Calu3 (cell line): ENCODE measurements at regions not wholly inside any gene's neighbourhood (a gene's known extent, or its start where the extent isn't known, plus 50 kb on each side); places are given as distances from the start of the nearest gene placed in this dataset.

Experiments
- BruUV-seq: library from RNA; stranded (reverse); fragments of 400-500 nt; replicated peaks from 2 replicates; lab custom pipeline; 2021; lab: Mats Ljungman, UMichigan
- CTCF ChIA-PET: fragments of 300-600 bp; sonication (Branson Sonifier 250); formaldehyde crosslinking; loops from one replicate; lab custom pipeline; 2022; ENCODE audit warnings: antibody characterized with exemption; lab: Charles Lee
- DNase-seq: peaks from one replicate; pipeline ENCODE4 v3.0.0; 2022
- H3K27ac Mint-ChIP-seq: one replicate; pipeline ENCODE4 v1.8.0; 2022; ENCODE audit warnings: mixed read lengths; ENCODE audit not compliant: unreplicated experiment
- H3K27me3 Mint-ChIP-seq: one replicate; pipeline ENCODE4 v1.8.0; 2022; ENCODE audit warnings: mixed read lengths; ENCODE audit not compliant: unreplicated experiment
- H3K36me3 Mint-ChIP-seq: one replicate; pipeline ENCODE4 v1.8.0; 2022; ENCODE audit warnings: mild to moderate bottlenecking, moderate library complexity, mixed read lengths; ENCODE audit not compliant: insufficient read depth, unreplicated experiment
- H3K4me1 Mint-ChIP-seq: one replicate; pipeline ENCODE4 v1.8.0; 2022; ENCODE audit warnings: mild to moderate bottlenecking, low read depth, mixed read lengths; ENCODE audit not compliant: unreplicated experiment
- H3K4me3 Mint-ChIP-seq: one replicate; pipeline ENCODE4 v1.8.0; 2022; ENCODE audit warnings: mild to moderate bottlenecking, low read depth, moderate library complexity, mixed read lengths; ENCODE audit not compliant: unreplicated experiment
- H3K9me3 Mint-ChIP-seq: one replicate; pipeline ENCODE4 v1.8.0; 2022; ENCODE audit warnings: low read depth, mixed read lengths; ENCODE audit not compliant: unreplicated experiment
- intact Hi-C: fragments of 100-400 bp; cut with micrococcal nuclease; formaldehyde crosslinking; loops from one replicate; pipeline ENCODE4 v1.10.0; 2022; ENCODE audit not compliant: unreplicated experiment
- TF ChIP-seq, protein P1 (sequence below): fragments of 200-600 bp; IDR thresholded peaks from one replicate; pipeline ENCODE4 v1.8.0; 2022; ENCODE audit warnings: antibody characterized with exemption; ENCODE audit not compliant: unreplicated experiment

DNA sequence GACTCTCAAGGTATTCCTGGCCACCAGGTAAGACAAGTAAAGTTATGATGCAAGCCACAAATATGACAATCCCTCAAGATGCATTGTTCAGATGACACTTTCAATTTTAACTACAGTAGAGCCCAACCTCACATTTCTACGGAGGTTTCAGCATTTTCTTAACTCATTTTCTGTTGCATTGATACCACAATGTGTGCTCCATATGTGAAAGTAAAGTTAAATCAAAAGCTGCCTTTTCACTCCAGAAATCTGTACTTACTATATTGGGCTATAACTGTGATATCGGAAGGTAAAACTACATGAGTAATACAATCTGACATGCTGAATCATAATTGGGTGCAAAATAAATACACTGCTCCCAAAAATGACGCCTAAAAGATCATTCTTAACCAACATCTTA is 333.6 kb upstream of the MEF2C start:
- Mint-ChIP-seq H3K36me3 (no peaks in the 10 kb centered on the region), H3K9me3 (no peaks in the 10 kb centered on the region), H3K4me3 (no peak overlapping the region), H3K27ac (no peak overlapping the region), H3K4me1 (no peaks in the 10 kb centered on the region), H3K27me3 (no peaks in the 10 kb centered on the region)
- DNase-seq: no peak
- TF ChIP-seq, protein P1, sequence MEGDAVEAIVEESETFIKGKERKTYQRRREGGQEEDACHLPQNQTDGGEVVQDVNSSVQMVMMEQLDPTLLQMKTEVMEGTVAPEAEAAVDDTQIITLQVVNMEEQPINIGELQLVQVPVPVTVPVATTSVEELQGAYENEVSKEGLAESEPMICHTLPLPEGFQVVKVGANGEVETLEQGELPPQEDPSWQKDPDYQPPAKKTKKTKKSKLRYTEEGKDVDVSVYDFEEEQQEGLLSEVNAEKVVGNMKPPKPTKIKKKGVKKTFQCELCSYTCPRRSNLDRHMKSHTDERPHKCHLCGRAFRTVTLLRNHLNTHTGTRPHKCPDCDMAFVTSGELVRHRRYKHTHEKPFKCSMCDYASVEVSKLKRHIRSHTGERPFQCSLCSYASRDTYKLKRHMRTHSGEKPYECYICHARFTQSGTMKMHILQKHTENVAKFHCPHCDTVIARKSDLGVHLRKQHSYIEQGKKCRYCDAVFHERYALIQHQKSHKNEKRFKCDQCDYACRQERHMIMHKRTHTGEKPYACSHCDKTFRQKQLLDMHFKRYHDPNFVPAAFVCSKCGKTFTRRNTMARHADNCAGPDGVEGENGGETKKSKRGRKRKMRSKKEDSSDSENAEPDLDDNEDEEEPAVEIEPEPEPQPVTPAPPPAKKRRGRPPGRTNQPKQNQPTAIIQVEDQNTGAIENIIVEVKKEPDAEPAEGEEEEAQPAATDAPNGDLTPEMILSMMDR: no peak
- intact Hi-C loops: no loop called here
- no TSS peak for BruUV-seq
- CTCF ChIA-PET: no interaction called here

DNA sequence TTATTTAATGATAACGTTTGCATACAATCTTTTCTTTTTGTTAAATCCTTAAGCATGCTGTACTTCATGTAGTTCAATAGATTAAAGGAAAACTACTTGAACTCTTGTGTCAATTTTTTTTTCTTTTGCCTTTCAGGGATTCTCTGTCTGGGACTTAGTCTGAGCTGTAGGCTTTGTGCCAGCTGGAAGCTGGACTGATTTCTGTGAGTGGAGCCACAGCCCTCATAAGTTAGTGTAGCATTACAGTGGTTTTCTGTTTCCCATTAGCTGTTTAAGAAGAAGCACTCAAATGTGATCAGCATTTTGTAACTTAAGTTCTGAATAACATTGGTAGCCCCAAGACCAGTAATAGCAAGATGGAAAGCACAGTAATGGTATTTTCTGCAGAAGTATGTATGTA is 330.6 kb upstream of the MEF2C start:
- intact Hi-C loops: no loop called here
- TF ChIP-seq, protein P1: no peak
- Mint-ChIP-seq H3K4me3 (no peak overlapping the region), H3K4me1 (no peaks in the 10 kb centered on the region), H3K36me3 (no peaks in the 10 kb centered on the region), H3K9me3 (no peaks in the 10 kb centered on the region), H3K27ac (no peak overlapping the region), H3K27me3 (no peaks in the 10 kb centered on the region)
- CTCF ChIA-PET: no interaction called here
- BruUV-seq: no TSS peak
- DNase-seq: no peak

DNA sequence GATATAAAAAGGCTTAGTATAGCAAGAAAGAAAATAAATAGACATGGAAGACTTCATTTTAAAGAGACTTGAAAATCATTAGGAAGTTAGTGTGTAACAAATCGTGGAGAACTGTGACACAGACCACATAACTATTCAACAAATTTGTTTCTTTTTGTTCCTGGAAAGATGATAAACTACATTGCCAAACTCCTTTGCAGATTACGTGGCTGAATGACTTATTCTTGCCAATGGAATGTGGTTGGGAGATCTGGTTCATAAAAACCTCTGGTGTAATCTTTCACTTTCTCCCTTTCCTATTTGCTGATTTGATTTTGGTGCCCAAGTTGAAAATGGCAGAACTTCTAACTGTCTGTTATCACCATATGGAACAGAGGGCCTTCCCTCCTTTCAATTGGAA is 328.9 kb upstream of the MEF2C start:
- intact Hi-C loops: no loop called here
- BruUV-seq: no TSS peak
- CTCF ChIA-PET: no interaction called here
- no peak for DNase-seq
- TF ChIP-seq, protein P1: no peak
- Mint-ChIP-seq H3K27me3 (no peaks in the 10 kb centered on the region), H3K9me3 (no peaks in the 10 kb centered on the region), H3K4me1 (no peaks in the 10 kb centered on the region), H3K27ac (no peak overlapping the region), H3K36me3 (no peaks in the 10 kb centered on the region), H3K4me3 (no peak overlapping the region)

DNA sequence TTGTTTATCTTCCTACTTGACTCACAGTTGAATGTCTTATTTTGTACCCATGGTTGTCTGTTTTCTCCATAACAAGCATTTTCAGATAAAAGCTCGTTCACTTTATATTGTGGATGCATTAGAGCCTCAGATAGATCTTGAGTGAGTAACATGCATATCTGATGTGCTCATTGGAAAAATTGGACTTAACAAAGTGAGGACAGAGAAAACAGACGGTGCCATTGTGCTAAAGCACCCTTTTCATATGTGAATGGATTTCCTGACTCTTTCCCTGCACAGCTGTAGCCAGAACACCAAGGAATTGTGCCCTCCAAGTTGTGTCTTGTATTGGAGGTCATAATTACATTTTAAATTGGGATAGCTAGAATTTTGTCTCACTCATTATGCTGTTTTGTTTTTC is 325.8 kb upstream of the MEF2C start:
- Mint-ChIP-seq H3K4me3 (no peak overlapping the region), H3K27ac (no peak overlapping the region), H3K4me1 (no peaks in the 10 kb centered on the region), H3K9me3 (no peaks in the 10 kb centered on the region), H3K36me3 (no peaks in the 10 kb centered on the region), H3K27me3 (no peaks in the 10 kb centered on the region)
- TF ChIP-seq, protein P1: no peak
- intact Hi-C loops: no loop called here
- no TSS peak for BruUV-seq
- CTCF ChIA-PET: no interaction called here
- no peak for DNase-seq

DNA sequence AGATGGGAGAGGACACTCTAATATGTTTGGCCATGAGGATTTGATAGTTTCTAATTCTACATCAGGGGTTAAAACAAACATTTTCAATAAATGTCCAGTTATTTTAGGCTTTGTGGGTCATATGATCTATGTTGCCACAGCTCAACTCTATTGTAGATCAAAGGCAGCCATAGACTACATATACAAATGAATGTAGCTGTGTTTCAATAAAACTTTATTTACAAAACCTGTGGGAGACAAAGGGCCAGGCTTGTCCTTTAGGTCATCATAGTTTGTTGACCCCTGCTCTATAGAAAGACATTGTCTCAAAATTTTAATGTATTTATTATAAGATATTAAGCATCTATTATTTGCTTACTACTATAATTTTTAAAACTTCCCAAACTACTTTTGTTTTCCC is 325.4 kb upstream of the MEF2C start:
- Mint-ChIP-seq H3K9me3 (no peaks in the 10 kb centered on the region), H3K4me3 (no peak overlapping the region), H3K4me1 (no peaks in the 10 kb centered on the region), H3K27ac (no peak overlapping the region), H3K36me3 (no peaks in the 10 kb centered on the region), H3K27me3 (no peaks in the 10 kb centered on the region)
- no TSS peak for BruUV-seq
- CTCF ChIA-PET: no interaction called here
- no peak for DNase-seq
- TF ChIP-seq, protein P1: no peak
- intact Hi-C loops: no loop called here
